ENCODE measurements at regions not wholly inside any gene's neighbourhood (a gene's known extent, or its start where the extent isn't known, plus 50 kb on each side); places are given as distances from the start of the nearest gene placed in this dataset.

- DNase-seq, result no peak
- H3K4me3 ChIP-seq (ENCODE audit: low read length), result no peak overlapping the region
- no peak for ATAC-seq
- H3K4me1 ChIP-seq (ENCODE audit: control insufficient read depth, insufficient read depth, low read length), result no peaks in the 10 kb centered on the region
- H3K27ac ChIP-seq (ENCODE audit: low read length), result no peak overlapping the region
- intact Hi-C loops (cut with DNase I), result loop anchor here in 1 of 4 donors (10.0 kb wide), 1 partner anchor 58 kb away; no protein-coding TSS in a partner anchor
- 91% methylated on average over 11 of the region's 11 CpGs for WGBS
- H3K9me3 ChIP-seq (ENCODE audit: control insufficient read depth, low read length), result no peaks in the 10 kb centered on the region
- H3K27me3 ChIP-seq (ENCODE audit: control insufficient read depth, insufficient read depth), result no peaks in the 10 kb centered on the region
Measured at GRCh38 chr20:58146746-58147140, 81.7 kb downstream of the ANKRD60 start.

GRCh38 chr20:58146081-58146745, 82.2 kb downstream of the ANKRD60 start:
- intact Hi-C loops (cut with DNase I), result loop anchor here in 1 of 4 donors (10.0 kb wide), 1 partner anchor 59 kb away; no protein-coding TSS in a partner anchor
- WGBS, result 55% methylated on average over 8 of the region's 8 CpGs
- Histone ChIP-seq H3K27me3 (ENCODE audit: control insufficient read depth, insufficient read depth) (no peaks in the 10 kb centered on the region), H3K27ac (ENCODE audit: low read length) (no peak overlapping the region), H3K4me1 (ENCODE audit: control insufficient read depth, insufficient read depth, low read length) (no peaks in the 10 kb centered on the region), H3K4me3 (ENCODE audit: low read length) (no peak overlapping the region), H3K9me3 (ENCODE audit: control insufficient read depth, low read length) (no peaks in the 10 kb centered on the region)
- DNase-seq (no peak), ATAC-seq (peak in 1 of 2 donors; percentile 47)

GRCh38 chr20:58145506-58146080, 82.9 kb downstream of the ANKRD60 start:
- no peaks in the 10 kb centered on the region for H3K4me1 ChIP-seq (ENCODE audit: control insufficient read depth, insufficient read depth, low read length)
- WGBS, result 78% methylated on average over 6 of the region's 6 CpGs
- intact Hi-C loops (cut with DNase I), result loop anchor here in 1 of 4 donors (10.0 kb wide), 1 partner anchor 59 kb away; no protein-coding TSS in a partner anchor
- no peak for ATAC-seq
- no peak overlapping the region for H3K4me3 ChIP-seq (ENCODE audit: low read length)
- no peak for DNase-seq
- no peak overlapping the region for H3K27ac ChIP-seq (ENCODE audit: low read length)
- H3K27me3 ChIP-seq (ENCODE audit: control insufficient read depth, insufficient read depth), result no peaks in the 10 kb centered on the region
- H3K9me3 ChIP-seq (ENCODE audit: control insufficient read depth, low read length), result no peaks in the 10 kb centered on the region

- no peaks in the 10 kb centered on the region for H3K9me3 ChIP-seq (ENCODE audit: control insufficient read depth, low read length)
- intact Hi-C loops (cut with DNase I), result loop anchor here in 1 of 4 donors (10.0 kb wide), 1 partner anchor 61 kb away; no protein-coding TSS in a partner anchor
- 75% methylated on average over 9 of the region's 9 CpGs for WGBS
Measured at GRCh38 chr20:58144096-58144495, 84.4 kb downstream of the ANKRD60 start.

GRCh38 chr20:58143531-58143930, 84.9 kb downstream of the ANKRD60 start:
- no peaks in the 10 kb centered on the region for H3K9me3 ChIP-seq (ENCODE audit: control insufficient read depth, low read length)
- no peaks in the 10 kb centered on the region for H3K4me1 ChIP-seq (ENCODE audit: control insufficient read depth, insufficient read depth, low read length)
- no peaks in the 10 kb centered on the region for H3K27me3 ChIP-seq (ENCODE audit: control insufficient read depth, insufficient read depth)
- no peak overlapping the region for H3K27ac ChIP-seq (ENCODE audit: low read length)
- intact Hi-C loops (cut with DNase I), result loop anchor here in 1 of 4 donors (10.0 kb wide), 1 partner anchor 61 kb away; no protein-coding TSS in a partner anchor
- no peak for DNase-seq
- no peak for ATAC-seq
- no peak overlapping the region for H3K4me3 ChIP-seq (ENCODE audit: low read length)

More at GRCh38 chr20:58144096-58144495, 84.4 kb downstream of the ANKRD60 start:
- H3K4me1 ChIP-seq (ENCODE audit: control insufficient read depth, insufficient read depth, low read length), result no peaks in the 10 kb centered on the region
- no peak overlapping the region for H3K27ac ChIP-seq (ENCODE audit: low read length)
- no peak for DNase-seq
- no peak for ATAC-seq
- H3K4me3 ChIP-seq (ENCODE audit: low read length), result no peak overlapping the region
- H3K27me3 ChIP-seq (ENCODE audit: control insufficient read depth, insufficient read depth), result no peaks in the 10 kb centered on the region

GRCh38 chr20:58142843-58143185, 85.6 kb downstream of the ANKRD60 start:
- no peak overlapping the region for H3K4me3 ChIP-seq (ENCODE audit: low read length)
- DNase-seq (no peak), ATAC-seq (no peak)
- H3K27me3 ChIP-seq (ENCODE audit: control insufficient read depth, insufficient read depth), result no peaks in the 10 kb centered on the region
- no peak overlapping the region for H3K27ac ChIP-seq (ENCODE audit: low read length)
- no peaks in the 10 kb centered on the region for H3K4me1 ChIP-seq (ENCODE audit: control insufficient read depth, insufficient read depth, low read length)
- no peaks in the 10 kb centered on the region for H3K9me3 ChIP-seq (ENCODE audit: control insufficient read depth, low read length)
- 97% methylated on average over 10 of the region's 10 CpGs for WGBS
- intact Hi-C loops (cut with DNase I), result loop anchor here in 1 of 4 donors (10.0 kb wide), 1 partner anchor 62 kb away; no protein-coding TSS in a partner anchor

GRCh38 chr20:58141971-58142842, 86.2 kb downstream of the ANKRD60 start:
- 84% methylated on average over 19 of the region's 19 CpGs for WGBS
- ATAC-seq (no peak), DNase-seq (no peak)
- no peak overlapping the region for H3K4me3 ChIP-seq (ENCODE audit: low read length)
- intact Hi-C loops (cut with DNase I), result loop anchor here in 1 of 4 donors (10.0 kb wide), 1 partner anchor 63 kb away; no protein-coding TSS in a partner anchor
- no peaks in the 10 kb centered on the region for H3K9me3 ChIP-seq (ENCODE audit: control insufficient read depth, low read length)
- no peak overlapping the region for H3K27ac ChIP-seq (ENCODE audit: low read length)
- H3K4me1 ChIP-seq (ENCODE audit: control insufficient read depth, insufficient read depth, low read length), result no peaks in the 10 kb centered on the region
- no peaks in the 10 kb centered on the region for H3K27me3 ChIP-seq (ENCODE audit: control insufficient read depth, insufficient read depth)

GRCh38 chr20:58141496-58141895, 87.0 kb downstream of the ANKRD60 start:
- ATAC-seq (no peak), DNase-seq (no peak)
- H3K4me1 ChIP-seq (ENCODE audit: control insufficient read depth, insufficient read depth, low read length), result no peaks in the 10 kb centered on the region
- no peaks in the 10 kb centered on the region for H3K9me3 ChIP-seq (ENCODE audit: control insufficient read depth, low read length)
- WGBS, result 77% methylated on average over 4 of the region's 4 CpGs
- intact Hi-C loops (cut with DNase I), result loop anchor here in 1 of 4 donors (10.0 kb wide), 1 partner anchor 63 kb away; no protein-coding TSS in a partner anchor
- no peak overlapping the region for H3K4me3 ChIP-seq (ENCODE audit: low read length)
- no peaks in the 10 kb centered on the region for H3K27me3 ChIP-seq (ENCODE audit: control insufficient read depth, insufficient read depth)
- H3K27ac ChIP-seq (ENCODE audit: low read length), result no peak overlapping the region

GRCh38 chr20:58140787-58141425, 87.5 kb downstream of the ANKRD60 start:
- Histone ChIP-seq H3K4me3 (ENCODE audit: low read length) (no peak overlapping the region), H3K9me3 (ENCODE audit: control insufficient read depth, low read length) (no peaks in the 10 kb centered on the region), H3K27ac (ENCODE audit: low read length) (no peak overlapping the region), H3K4me1 (ENCODE audit: control insufficient read depth, insufficient read depth, low read length) (no peaks in the 10 kb centered on the region), H3K27me3 (ENCODE audit: control insufficient read depth, insufficient read depth) (no peaks in the 10 kb centered on the region)
- ATAC-seq (no peak), DNase-seq (no peak)
- WGBS, result 65% methylated on average over 3 of the region's 3 CpGs
- intact Hi-C loops (cut with DNase I), result loop anchor here in 1 of 4 donors (10.0 kb wide), 1 partner anchor 64 kb away; no protein-coding TSS in a partner anchor
